AG09319 (cell line): ENCODE measurements at regions not wholly inside any gene's neighbourhood (a gene's known extent, or its start where the extent isn't known, plus 50 kb on each side); places are given as distances from the start of the nearest gene placed in this dataset.
A peak's percentile ranks its signal among the peaks of the same experiment; 100 is the strongest.

ENCODE experiments used
- DNase-seq: peaks from one replicate; pipeline ENCODE4 v3.0.0-alpha.2; 2010; ENCODE audit warnings: low read depth; ENCODE audit errors: extremely low read depth
- CTCF ChIP-seq: IDR thresholded peaks from 2 replicates; pipeline ENCODE4 v1.5.1; 2011; ENCODE audit warnings: low read depth, mild to moderate bottlenecking, inconsistent platforms, low read length, moderate library complexity

- DNase-seq: no peak
- TF ChIP-seq CTCF: no peak
Measured at GRCh38 chr10:107847620-107848019, 683.1 kb upstream of the SORCS1 start.

GRCh38 chr10:107834706-107835105, 670.2 kb upstream of the SORCS1 start:
- no peak for DNase-seq
- no peak for TF ChIP-seq CTCF

GRCh38 chr10:107831772-107832171, 667.3 kb upstream of the SORCS1 start:
- TF ChIP-seq CTCF: no peak
- no peak for DNase-seq

GRCh38 chr10:107829161-107829560, 664.7 kb upstream of the SORCS1 start:
- no peak for DNase-seq
- TF ChIP-seq CTCF: no peak

- DNase-seq: no peak
- TF ChIP-seq CTCF: no peak
Measured at GRCh38 chr10:107826171-107826570, 661.7 kb upstream of the SORCS1 start.

- TF ChIP-seq CTCF: peak; percentile 89
- peak; percentile 24 for DNase-seq
Measured at GRCh38 chr10:107814865-107815487, 650.5 kb upstream of the SORCS1 start.

GRCh38 chr10:107813451-107814162, 649.1 kb upstream of the SORCS1 start:
- no peak for TF ChIP-seq CTCF
- no peak for DNase-seq
